HG03025 (cell line): ENCODE measurements at regions not wholly inside any gene's neighbourhood (a gene's known extent, or its start where the extent isn't known, plus 50 kb on each side); places are given as distances from the start of the nearest gene placed in this dataset.

Source experiments
- ATAC-seq: cut with Tn5 transposase; IDR thresholded peaks from one replicate; pipeline ENCODE4 v1.9.1; 2021; ENCODE audit warnings: mild to moderate bottlenecking, moderate library complexity; ENCODE audit not compliant: unreplicated experiment, low FRiP score

GRCh38 chr4:137090951-137091350 is 441.3 kb downstream of the PCDH18 start:
- ATAC-seq = no peak

GRCh38 chr4:137083571-137084135 is 448.6 kb downstream of the PCDH18 start:
- no peak for ATAC-seq

GRCh38 chr4:137082061-137082460 is 450.2 kb downstream of the PCDH18 start:
- no peak for ATAC-seq

- no peak for ATAC-seq
Measured at GRCh38 chr4:137076908-137077307, 455.4 kb downstream of the PCDH18 start.

- ATAC-seq = no peak
Measured at GRCh38 chr4:137075586-137075985, 456.7 kb downstream of the PCDH18 start.

GRCh38 chr4:137070614-137071013 is 461.7 kb downstream of the PCDH18 start:
- no peak for ATAC-seq

- no peak for ATAC-seq
Measured at GRCh38 chr4:137069473-137069872, 462.8 kb downstream of the PCDH18 start.

GRCh38 chr4:137067735-137068134 is 464.6 kb downstream of the PCDH18 start:
- ATAC-seq = no peak

GRCh38 chr4:137065311-137065710 is 467.0 kb downstream of the PCDH18 start:
- no peak for ATAC-seq

GRCh38 chr4:137063961-137064360 is 468.3 kb downstream of the PCDH18 start:
- ATAC-seq = no peak

- no peak for ATAC-seq
Measured at GRCh38 chr4:137043184-137043583, 489.1 kb downstream of the PCDH18 start.

GRCh38 chr4:137039370-137039769 is 492.9 kb downstream of the PCDH18 start:
- no peak for ATAC-seq

- no peak for ATAC-seq
Measured at GRCh38 chr4:137032222-137032621, 500.1 kb downstream of the PCDH18 start.

GRCh38 chr4:137029026-137029425 is 503.3 kb downstream of the PCDH18 start:
- no peak for ATAC-seq

GRCh38 chr4:137025484-137026059 is 506.7 kb downstream of the PCDH18 start:
- ATAC-seq = no peak

GRCh38 chr4:137015426-137016409 is 516.6 kb downstream of the PCDH18 start:
- no peak for ATAC-seq

GRCh38 chr4:137000432-137000831 is 531.9 kb downstream of the PCDH18 start:
- ATAC-seq = no peak

- no peak for ATAC-seq
Measured at GRCh38 chr4:136992032-136992431, 540.3 kb downstream of the PCDH18 start.

- ATAC-seq = no peak
Measured at GRCh38 chr4:136985683-136986082, 546.6 kb downstream of the PCDH18 start.

GRCh38 chr4:136967069-136967468 is 565.2 kb downstream of the PCDH18 start:
- no peak for ATAC-seq

- ATAC-seq = no peak
Measured at GRCh38 chr4:136965478-136965877, 566.8 kb downstream of the PCDH18 start.
